Endothelial cell of umbilical vein (primary cell): ENCODE measurements at regions not wholly inside any gene's neighbourhood (a gene's known extent, or its start where the extent isn't known, plus 50 kb on each side); places are given as distances from the start of the nearest gene placed in this dataset.

Experiments
- BruUV-seq: library from RNA; stranded (reverse); fragments of 400-500 nt; replicated peaks from 2 replicates; lab custom pipeline; 2021; lab: Mats Ljungman, UMichigan
- CTCF ChIA-PET: fragments of 300-600, 350-600 bp; sonication (Branson Sonifier 250); formaldehyde crosslinking; loops from one replicate; lab custom pipeline; 2021; ENCODE audit warnings: antibody characterized with exemption, inconsistent platforms; lab: Charles Lee
- POLR2A ChIA-PET: fragments of 300-600, 350-600 bp; sonication (Branson Sonifier 250); formaldehyde crosslinking; loops from one replicate; lab custom pipeline; 2021; ENCODE audit warnings: antibody characterized with exemption, inconsistent platforms; lab: Charles Lee
- DNase-seq: peaks from one replicate; pipeline ENCODE4 v3.0.0-alpha.2; 2011; ENCODE audit warnings: low read depth, low spot score
- FAIRE-seq: peaks from 2 replicates; lab custom pipeline; 2011; peaks lifted over from hg19 to GRCh38; lab: Jason Lieb, UNC
- H2AFZ ChIP-seq: 2 replicates; pipeline ENCODE4 v1.6.0; 2012; ENCODE audit warnings: low read depth, low read length, control low read depth, inconsistent platforms
- H3K27ac ChIP-seq: 2 replicates; pipeline ENCODE4 v1.5.1; 2011; ENCODE audit warnings: low read depth, mild to moderate bottlenecking, control low read depth, low read length, moderate library complexity; ENCODE audit not compliant: insufficient read depth
- H3K27me3 ChIP-seq, 2 experiments: 2 replicates each; pipeline versions ENCODE4 v1.6.0 to v1.6.1; 2011; ENCODE audit warnings: low read length in 2 of 2, mixed read lengths in 1 of 2; ENCODE audit not compliant: control insufficient read depth in 2 of 2, insufficient read depth in 2 of 2
- H3K36me3 ChIP-seq, 2 experiments: 2 replicates in 1 of 2; 3 replicates in 1 of 2; pipeline ENCODE4 v1.5.1; 2011; ENCODE audit warnings: low read length in 2 of 2, mild to moderate bottlenecking in 1 of 2, moderate library complexity in 1 of 2; ENCODE audit not compliant: control insufficient read depth in 2 of 2, insufficient read depth in 2 of 2; ENCODE audit errors: extremely low read depth in 1 of 2
- H3K4me1 ChIP-seq: 3 replicates; pipeline ENCODE4 v1.5.1; 2011; ENCODE audit warnings: mild to moderate bottlenecking, low read length; ENCODE audit not compliant: control insufficient read depth, insufficient read depth; ENCODE audit errors: extremely low read depth
- H3K4me2 ChIP-seq: 2 replicates; pipeline ENCODE4 v1.6.1; 2011; ENCODE audit warnings: low read length, control low read depth, mixed read lengths; ENCODE audit not compliant: insufficient read depth
- H3K4me3 ChIP-seq, 3 experiments: fragments of 200-600 bp in 1 of 3; sonication (generic), shearing (Covaris generic) in 1 of 3; replicated peaks in 1 of 3; 2 replicates each; pipeline ENCODE4 v1.5.1; 2011 to 2016; ENCODE audit warnings: control low read depth in 3 of 3, low read length in 3 of 3, mild to moderate bottlenecking in 2 of 3, inconsistent platforms in 1 of 3, low read depth in 1 of 3, moderate library complexity in 1 of 3; ENCODE audit not compliant: insufficient read depth in 1 of 3
- H3K79me2 ChIP-seq: 2 replicates; pipeline ENCODE4 v1.6.0; 2012; ENCODE audit warnings: low read length, inconsistent platforms; ENCODE audit not compliant: control insufficient read depth, insufficient read depth
- H3K9ac ChIP-seq: replicated peaks from 2 replicates; pipeline ENCODE3; 2011; ENCODE audit warnings: low read length, control low read depth; ENCODE audit not compliant: insufficient read depth; ENCODE audit errors: extremely low read depth
- H3K9me1 ChIP-seq: replicated peaks from 3 replicates; pipeline ENCODE4 v1.6.0; 2011; ENCODE audit warnings: mild to moderate bottlenecking, low read length; ENCODE audit not compliant: control insufficient read depth, insufficient read depth; ENCODE audit errors: extremely low read depth
- H3K9me3 ChIP-seq: replicated peaks from 2 replicates; pipeline ENCODE4 v1.5.1; 2012; ENCODE audit warnings: low read length, inconsistent platforms; ENCODE audit not compliant: control insufficient read depth, insufficient read depth
- H4K20me1 ChIP-seq: replicated peaks from 2 replicates; pipeline ENCODE3; 2011; ENCODE audit warnings: mild to moderate bottlenecking, low read length; ENCODE audit not compliant: control insufficient read depth, insufficient read depth; ENCODE audit errors: extremely low read depth
- CTCF ChIP-seq, 2 donors: IDR thresholded peaks; 1 replicate in 1 of 2; 2 replicates in 1 of 2; pipeline ENCODE4 v1.5.1; 2011; ENCODE audit warnings: low read length in 2 of 2, mild to moderate bottlenecking in 2 of 2, moderate library complexity in 2 of 2, control low read depth in 1 of 2, inconsistent platforms in 1 of 2, low read depth in 1 of 2; ENCODE audit not compliant: insufficient read depth in 1 of 2; ENCODE audit errors: extremely low read depth in 1 of 2
- EZH2 ChIP-seq: IDR thresholded peaks from 2 replicates; pipeline ENCODE4 v1.6.1; 2012; ENCODE audit warnings: borderline replicate concordance, low read depth, mild to moderate bottlenecking, moderate library complexity, low read length, inconsistent platforms; ENCODE audit not compliant: severe bottlenecking
- FOS ChIP-seq: IDR thresholded peaks from 2 replicates; pipeline ENCODE4 v1.6.1; 2011; ENCODE audit warnings: mild to moderate bottlenecking, low read length, moderate library complexity, borderline replicate concordance; ENCODE audit not compliant: insufficient read depth
- GATA2 ChIP-seq: IDR thresholded peaks from 2 replicates; pipeline ENCODE4 v1.7.0; 2011; ENCODE audit warnings: low read depth, mild to moderate bottlenecking, moderate library complexity, mixed read lengths, low read length; ENCODE audit not compliant: insufficient read length, insufficient read depth
- JUN ChIP-seq: IDR thresholded peaks from 2 replicates; pipeline ENCODE4 v1.6.1; 2011; ENCODE audit warnings: borderline replicate concordance, low read depth; ENCODE audit not compliant: insufficient read length, insufficient read depth
- MYC ChIP-seq: IDR thresholded peaks from one replicate; pipeline ENCODE4 v1.6.1; 2011; ENCODE audit warnings: mild to moderate bottlenecking, low read depth, low read length
- POLR2A ChIP-seq: IDR thresholded peaks from 2 replicates; pipeline ENCODE4 v1.6.1; 2012; ENCODE audit warnings: low read depth, mild to moderate bottlenecking, control low read depth, low read length
- POLR2AphosphoS5 ChIP-seq: IDR thresholded peaks from 2 replicates; pipeline ENCODE4 v1.6.1; 2012; ENCODE audit warnings: low read depth, mild to moderate bottlenecking, control low read depth, low read length, moderate library complexity; ENCODE audit not compliant: insufficient read depth
- dilution Hi-C: fragments of 300-500 bp; cut with MboI; formaldehyde crosslinking; loops from one replicate; pipeline ENCODE4 v1.15.0; 2019; ENCODE audit warnings: low sequenced_read_pairs; ENCODE audit not compliant: extremely low pct_ligation_motif_present
- intact Hi-C: fragments of 100-400 bp; cut with micrococcal nuclease; formaldehyde crosslinking; loops from one replicate; pipeline ENCODE4 v1.10.0; 2022
- TF ChIP-seq, protein P1 (sequence below): IDR thresholded peaks from 2 replicates; pipeline ENCODE4 v1.6.1; 2011; ENCODE audit not compliant: insufficient read depth, insufficient read length

- Histone ChIP-seq H3K79me2 (no peaks in the 10 kb centered on the region), H3K4me1 (no peaks in the 10 kb centered on the region), H2AFZ (no peak overlapping the region), H3K9me1 (no peaks in the 10 kb centered on the region), H3K27me3 (no peaks in the 10 kb centered on the region), H3K4me3 (no peak overlapping the region), H3K4me2 (no peak overlapping the region), H3K27ac (no peak overlapping the region), H3K9ac (no peak overlapping the region), H3K36me3 (no peaks in the 10 kb centered on the region), H3K9me3 (no peaks in the 10 kb centered on the region), H4K20me1 (no peaks in the 10 kb centered on the region)
- intact Hi-C loops: no loop called here
- no peak for TF ChIP-seq FOS
- no peak for TF ChIP-seq JUN
- no peak for TF ChIP-seq EZH2
- TF ChIP-seq GATA2: no peak
- TF ChIP-seq, protein P1, sequence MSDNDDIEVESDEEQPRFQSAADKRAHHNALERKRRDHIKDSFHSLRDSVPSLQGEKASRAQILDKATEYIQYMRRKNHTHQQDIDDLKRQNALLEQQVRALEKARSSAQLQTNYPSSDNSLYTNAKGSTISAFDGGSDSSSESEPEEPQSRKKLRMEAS: no peak
- TF ChIP-seq CTCF (IDR thresholded peaks at IDR 0.05; ENCODE audit: extremely low read depth in 1 of 2, insufficient read depth in 1 of 2, low read depth in 1 of 2, low read length in 2 of 2): no peak
- no peak for TF ChIP-seq POLR2AphosphoS5
- TF ChIP-seq POLR2A: no peak
- TF ChIP-seq MYC: no peak
- dilution Hi-C loops: no loop called here
- DNase-seq: no peak
- BruUV-seq: no TSS peak
- ChIA-PET CTCF (no interaction called here), POLR2A (no interaction called here)
- FAIRE-seq: no peak
Measured at GRCh38 chr9:24961762-24962161, 416.1 kb upstream of the IZUMO3 start.
